GM12865 (cell line): ENCODE measurements at regions not wholly inside any gene's neighbourhood (a gene's known extent, or its start where the extent isn't known, plus 50 kb on each side); places are given as distances from the start of the nearest gene placed in this dataset.

Source experiments
- DNase-seq: peaks from one replicate; pipeline ENCODE4 v3.0.0; 2010; ENCODE audit warnings: low read depth
- H3K4me3 ChIP-seq: 2 replicates; pipeline ENCODE4 v1.5.1; 2011; ENCODE audit warnings: mild to moderate bottlenecking, low read depth, low read length, control low read depth
- CTCF ChIP-seq: IDR thresholded peaks from 2 replicates; pipeline ENCODE4 v1.5.1; 2011; ENCODE audit warnings: low read length, control low read depth, low read depth, inconsistent platforms; ENCODE audit not compliant: insufficient read depth; ENCODE audit errors: missing control alignments

GRCh38 chr11:126140201-126140925, 71.1 kb downstream of the RPUSD4 start:
- H3K4me3 ChIP-seq, result no peak overlapping the region
- no peak for TF ChIP-seq CTCF
- DNase-seq, result no peak

- no peak overlapping the region for H3K4me3 ChIP-seq
- TF ChIP-seq CTCF, result no peak
- DNase-seq, result peak; percentile 33
These were observed 72.0 kb downstream of the RPUSD4 start for GRCh38 chr11:126139111-126140091.

GRCh38 chr11:126138636-126139035, 72.8 kb downstream of the RPUSD4 start:
- TF ChIP-seq CTCF, result no peak
- DNase-seq, result no peak
- no peak overlapping the region for H3K4me3 ChIP-seq

- TF ChIP-seq CTCF, result no peak
- no peak overlapping the region for H3K4me3 ChIP-seq
- DNase-seq, result no peak
These were observed 74.3 kb downstream of the RPUSD4 start for GRCh38 chr11:126137136-126137535.

- DNase-seq, result no peak
- H3K4me3 ChIP-seq, result no peak overlapping the region
- TF ChIP-seq CTCF, result no peak
These were observed 73.8 kb upstream of the CDON start for GRCh38 chr11:126136507-126136906.

- no peak for DNase-seq
- no peak overlapping the region for H3K4me3 ChIP-seq
- TF ChIP-seq CTCF, result no peak
These were observed 72.8 kb upstream of the CDON start for GRCh38 chr11:126135235-126136176.
